GF-D8 (cell line): ENCODE measurements at regions not wholly inside any gene's neighbourhood (a gene's known extent, or its start where the extent isn't known, plus 50 kb on each side); places are given as distances from the start of the nearest gene placed in this dataset.

Experiments used
- DNase-seq: peaks from one replicate; lab custom pipeline; 2025; lab: John Stamatoyannopoulos, UW

DNA sequence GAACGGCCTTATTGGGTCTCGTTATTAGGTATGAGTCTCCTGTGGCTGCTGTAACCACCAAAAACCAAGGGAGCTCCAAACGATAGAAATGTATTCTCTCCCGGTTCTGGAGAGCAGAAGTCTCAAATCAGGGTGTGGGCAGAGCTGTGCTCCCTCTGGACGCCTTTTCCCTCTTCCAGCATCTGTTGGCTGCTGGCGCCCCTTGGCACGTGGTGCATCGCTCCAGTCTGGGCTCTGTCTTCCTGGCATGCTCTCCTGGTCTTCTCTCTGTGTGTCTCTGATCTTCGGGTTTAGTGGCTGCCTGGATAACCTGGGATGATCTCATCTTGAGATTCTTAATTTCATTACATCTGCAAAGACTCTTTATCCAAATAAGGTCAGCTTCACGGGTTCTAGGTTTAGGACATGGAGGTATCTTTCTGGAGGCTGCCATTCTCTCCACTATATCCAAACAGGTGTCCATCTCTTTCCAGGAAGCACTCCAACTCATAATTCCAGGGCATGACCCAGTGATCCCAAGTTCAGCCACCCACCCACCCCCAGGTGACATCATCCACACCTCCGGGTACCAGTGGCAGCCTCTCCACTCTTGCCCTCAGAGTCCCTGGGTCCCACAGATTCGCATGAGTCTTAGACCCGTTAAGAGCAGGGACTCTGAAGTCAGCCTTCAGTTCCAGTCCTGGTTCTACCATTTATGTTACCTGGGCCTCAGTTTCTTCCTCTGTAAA lies 145.5 kb upstream of the FOXF1 start:
- DNase-seq, result no peak

DNA sequence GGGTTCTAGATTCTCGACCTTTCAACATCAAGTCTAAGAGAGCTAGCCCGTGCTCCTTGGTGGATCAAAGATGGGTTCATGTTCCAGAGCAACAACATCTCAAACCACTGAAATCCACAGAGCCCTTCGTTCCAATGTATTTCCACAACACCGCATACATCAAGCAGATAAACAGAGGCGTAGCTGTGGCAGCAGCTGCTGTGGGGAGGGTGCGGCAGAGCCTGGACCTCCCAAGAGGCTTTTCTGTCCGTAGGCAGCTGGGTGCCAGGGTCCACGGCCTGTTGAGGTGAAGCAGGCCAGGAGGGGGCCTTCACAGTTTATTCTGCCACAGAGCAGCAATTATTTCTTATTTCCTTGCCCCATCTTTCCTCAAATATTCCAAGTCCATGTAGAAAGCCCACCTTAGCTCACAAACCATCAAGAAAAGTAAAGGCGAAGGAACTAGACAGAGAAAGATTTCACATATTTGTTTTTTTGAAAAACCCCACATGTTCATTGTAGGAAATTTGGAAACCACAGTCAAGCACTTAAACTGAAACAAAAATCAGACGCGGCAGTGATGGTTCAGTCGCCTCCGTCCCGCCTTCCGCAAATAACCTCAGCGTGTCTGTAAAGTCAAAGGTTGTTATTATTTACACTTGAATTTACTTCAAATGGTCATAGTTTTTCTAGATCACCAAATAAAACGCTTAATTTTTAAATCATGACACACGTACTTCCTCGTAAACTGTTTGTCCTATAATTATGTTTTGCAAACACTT lies 144.6 kb upstream of the FOXF1 start:
- DNase-seq, result no peak

DNA sequence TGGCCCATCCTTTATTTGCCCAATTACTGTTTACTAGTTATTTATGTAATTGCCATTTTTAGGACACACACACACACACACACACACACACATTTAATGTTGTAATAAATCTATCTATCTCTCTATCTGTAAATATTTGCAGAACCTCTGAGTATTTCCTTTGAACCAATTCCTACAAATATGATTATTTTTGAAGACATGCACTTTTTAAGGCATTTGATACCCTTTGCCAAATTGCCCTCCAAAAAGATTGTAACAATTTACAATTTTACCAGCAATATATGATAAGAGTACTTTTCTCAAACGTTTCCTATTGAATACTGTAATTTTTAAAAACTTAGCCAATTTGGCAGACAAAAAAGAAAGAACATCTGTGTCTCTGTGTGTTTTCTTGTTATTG lies 143.8 kb upstream of the FOXF1 start:
- no peak for DNase-seq

DNA sequence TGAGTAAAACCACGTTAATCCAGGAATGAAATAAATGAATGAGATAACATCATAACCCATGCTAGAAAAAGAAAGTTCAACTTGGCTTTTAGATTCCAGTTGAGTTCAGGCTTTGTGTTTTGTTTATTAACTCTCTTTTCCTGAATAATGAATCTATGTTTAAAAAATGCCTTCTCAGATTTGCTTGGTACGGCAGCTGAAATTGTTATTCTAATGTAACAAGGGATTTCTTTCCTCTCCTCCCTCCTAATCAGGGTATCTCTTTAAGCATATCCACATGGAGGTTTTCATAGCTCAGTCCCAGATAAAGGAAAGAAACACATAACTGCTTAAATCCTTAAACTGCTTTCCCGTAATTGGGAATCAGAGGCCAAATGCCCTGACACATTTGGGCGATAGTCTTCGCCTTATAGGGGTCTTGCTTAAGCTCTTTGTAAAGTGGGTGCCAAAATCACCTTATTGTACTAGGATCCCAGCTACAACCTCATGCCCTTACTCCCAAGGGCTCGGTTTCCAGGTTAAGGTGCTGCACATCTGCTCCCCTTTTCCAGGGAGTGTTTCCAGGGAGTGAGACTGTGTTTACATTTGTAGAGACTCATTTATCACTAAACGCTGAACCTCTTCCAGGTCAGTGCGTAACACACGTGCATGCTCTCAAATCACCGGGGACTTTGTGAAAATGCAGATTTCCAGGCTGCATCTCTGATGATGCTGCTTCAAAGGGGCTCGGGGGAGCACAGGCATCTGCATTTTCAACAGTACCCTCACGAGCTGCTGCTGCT lies 142.8 kb upstream of the FOXF1 start:
- no peak for DNase-seq

DNA sequence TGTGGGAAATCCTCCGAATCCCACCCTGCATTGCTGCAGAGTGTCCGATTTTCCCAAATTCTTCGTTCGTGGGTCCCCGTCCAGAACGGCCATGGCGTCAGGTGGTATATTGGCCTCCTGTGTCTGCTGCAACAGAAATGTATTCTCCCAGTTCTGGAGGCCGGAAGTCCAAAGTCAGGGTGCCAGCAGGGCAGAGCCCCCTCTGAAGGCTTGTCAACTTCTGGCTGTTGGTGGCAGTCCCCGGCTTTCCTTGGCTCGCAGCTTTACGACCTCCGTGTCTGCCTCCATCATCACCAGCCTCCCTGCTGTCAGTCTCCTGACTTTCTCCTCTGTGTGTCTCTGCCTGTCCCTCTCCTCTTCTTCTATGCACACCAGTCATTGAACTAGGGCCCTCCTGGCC lies 142.1 kb upstream of the FOXF1 start:
- DNase-seq, result no peak

DNA sequence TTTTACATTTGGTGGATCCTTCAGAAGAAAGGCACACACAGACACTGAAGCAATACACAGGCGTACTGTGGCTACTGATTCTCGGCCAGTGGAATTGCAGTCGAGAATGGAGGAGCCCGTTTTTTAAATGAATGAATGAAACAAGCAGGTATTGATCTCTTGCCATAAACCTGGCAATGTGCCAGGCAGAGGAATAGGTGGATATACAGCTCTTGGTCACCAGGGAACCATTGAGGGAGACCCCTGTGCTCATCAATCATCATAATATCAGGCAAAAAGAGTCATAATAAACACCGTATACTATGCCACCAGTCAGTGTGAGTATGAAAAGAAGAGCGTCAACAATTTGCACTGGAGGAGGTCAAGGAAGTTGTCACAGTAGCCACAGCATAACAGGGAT lies 140.3 kb upstream of the FOXF1 start:
- no peak for DNase-seq

DNA sequence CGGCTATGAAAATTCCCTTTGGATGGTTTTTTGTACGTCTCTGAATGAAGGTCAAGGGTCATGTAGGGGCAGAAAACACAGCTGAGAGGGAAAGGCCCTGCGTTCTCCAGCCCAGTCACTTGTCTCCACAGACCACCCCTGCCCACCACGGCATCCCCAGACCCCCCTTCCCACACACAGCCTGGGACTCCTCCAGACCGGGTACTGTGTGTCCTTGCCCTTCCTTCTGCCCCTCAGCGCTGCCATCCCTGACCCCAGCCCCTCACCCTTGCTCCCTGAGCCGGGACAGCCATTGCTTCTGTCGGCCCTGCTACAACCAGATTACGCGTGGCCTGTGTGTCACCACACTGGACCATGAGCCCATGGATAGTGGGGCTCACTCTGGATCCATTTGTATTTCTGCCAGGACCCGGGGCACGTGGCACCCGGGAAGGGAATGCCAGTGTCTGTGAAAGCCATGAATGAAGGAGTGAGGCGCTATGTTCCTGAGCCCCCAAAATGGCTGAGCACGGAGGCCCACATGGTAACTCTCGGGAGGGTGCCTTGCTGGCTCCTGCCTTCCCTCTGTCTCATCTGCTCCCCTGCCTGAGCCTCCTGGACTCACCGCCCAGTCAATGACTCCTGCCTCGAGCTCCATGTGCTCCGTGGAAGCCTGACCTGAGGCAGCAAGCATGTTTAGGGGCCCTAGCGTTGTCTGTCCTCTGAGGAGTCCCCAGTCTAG lies 139.1 kb upstream of the FOXF1 start:
- DNase-seq, result no peak

DNA sequence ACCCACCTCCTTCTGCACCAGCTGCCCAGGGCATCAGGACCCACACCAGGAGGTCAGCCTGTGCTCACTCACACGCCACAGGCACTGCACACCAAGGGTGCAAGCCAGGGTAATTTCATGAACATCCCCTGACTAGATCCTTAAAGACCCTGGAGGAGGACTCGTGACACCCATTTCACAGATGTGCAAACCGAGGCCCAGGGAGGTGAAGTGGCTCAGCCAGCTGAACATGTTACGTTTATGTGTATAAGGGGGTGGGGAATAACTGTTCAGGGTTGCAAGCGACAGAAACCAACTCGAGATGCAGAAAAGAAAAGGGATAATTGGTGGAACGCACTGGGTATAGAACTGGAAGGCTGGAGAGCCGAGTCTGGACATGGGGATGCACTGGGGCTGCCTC lies 138.1 kb upstream of the FOXF1 start:
- no peak for DNase-seq

DNA sequence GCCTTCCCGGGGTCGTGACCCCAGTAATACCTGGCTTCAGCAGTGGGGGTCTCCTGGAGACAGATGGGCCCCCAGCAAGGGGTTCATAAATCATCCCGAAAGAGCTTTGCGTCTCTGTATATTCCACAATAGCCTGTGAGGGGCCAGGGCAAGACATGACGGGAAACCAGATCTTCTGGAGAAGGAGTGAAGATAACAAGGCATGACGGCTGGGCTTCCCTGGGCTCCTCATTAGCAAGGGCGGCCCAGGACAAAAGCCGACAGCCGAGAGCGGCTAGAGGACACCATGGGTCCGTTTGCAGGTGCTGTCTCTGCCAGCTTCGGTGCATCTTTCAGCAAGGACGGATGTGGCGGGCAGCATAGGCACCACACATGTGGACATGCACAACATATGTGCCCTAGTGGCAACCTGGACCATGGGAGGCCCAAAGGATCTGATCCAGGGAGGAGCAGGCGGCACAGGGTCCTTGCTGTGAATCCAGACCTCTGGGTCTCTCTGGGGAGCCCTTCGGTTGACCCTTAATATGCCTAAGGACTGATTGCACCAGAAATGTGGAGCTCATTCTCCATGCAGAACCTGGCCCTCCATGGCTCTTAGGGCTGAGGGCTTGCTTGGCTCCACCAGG lies 136.9 kb upstream of the FOXF1 start:
- no peak for DNase-seq

DNA sequence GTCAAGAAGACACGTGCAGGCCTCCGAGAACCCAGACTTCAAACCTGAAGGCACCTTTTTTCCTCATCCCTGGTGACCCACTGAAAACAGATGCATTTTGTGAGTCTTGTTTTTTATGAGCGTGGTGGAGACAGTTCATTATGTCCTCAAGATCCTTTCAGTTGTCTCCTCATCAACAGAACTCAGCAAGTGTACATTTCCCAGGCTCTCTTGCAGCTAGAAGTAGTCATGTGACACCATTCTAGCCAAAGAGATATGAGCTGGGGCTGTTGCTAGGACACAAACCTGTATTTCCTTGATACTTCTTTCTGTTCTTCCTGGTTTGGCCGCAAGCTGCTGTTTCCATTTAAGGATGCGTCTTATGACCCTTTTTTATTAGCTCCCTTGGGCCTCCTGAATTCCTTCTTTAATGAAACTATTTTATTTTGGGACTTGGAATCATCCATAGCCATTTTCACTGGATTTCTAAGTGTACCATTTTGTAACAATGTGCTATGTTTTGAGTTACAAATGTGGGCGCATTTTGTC lies 135.7 kb upstream of the FOXF1 start:
- DNase-seq, result no peak

DNA sequence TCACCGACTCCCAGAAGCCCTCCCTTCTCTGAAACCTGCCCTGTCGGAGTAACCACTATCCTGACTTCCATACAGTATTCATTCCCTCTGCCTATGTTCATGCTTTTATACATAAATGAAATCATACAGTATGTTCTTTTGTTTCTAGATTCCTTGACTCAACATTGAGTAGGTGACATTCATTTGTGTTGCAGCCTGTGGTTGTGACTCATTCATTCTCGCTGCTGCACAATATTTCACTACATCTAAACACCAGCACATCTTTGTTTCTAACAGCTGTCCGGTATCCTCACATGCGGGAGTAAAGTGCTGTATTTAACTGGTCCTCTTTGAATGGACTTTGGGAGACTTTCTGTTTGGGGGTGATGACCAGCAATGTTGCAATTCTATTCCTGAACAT lies 135.0 kb upstream of the FOXF1 start:
- DNase-seq, result no peak

DNA sequence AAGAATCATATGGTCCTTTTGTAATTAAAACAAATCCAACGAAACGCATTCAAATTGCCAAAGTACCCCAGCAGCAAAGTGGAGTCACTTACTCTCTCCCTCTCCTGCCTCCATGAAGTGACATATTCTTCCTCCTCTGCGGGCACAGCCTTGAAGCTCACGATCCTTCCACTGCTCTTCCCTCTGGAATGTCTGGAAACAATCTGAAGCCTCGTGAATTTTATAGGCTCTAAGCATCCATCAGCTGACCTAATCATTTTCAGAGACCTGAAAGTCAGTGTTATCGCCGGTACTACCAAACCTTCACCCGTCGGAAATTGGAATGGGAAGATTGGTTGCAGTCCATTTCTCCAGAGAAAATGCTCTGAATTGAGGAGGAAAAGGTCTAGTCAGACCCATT lies 134.5 kb upstream of the FOXF1 start:
- DNase-seq, result no peak

DNA sequence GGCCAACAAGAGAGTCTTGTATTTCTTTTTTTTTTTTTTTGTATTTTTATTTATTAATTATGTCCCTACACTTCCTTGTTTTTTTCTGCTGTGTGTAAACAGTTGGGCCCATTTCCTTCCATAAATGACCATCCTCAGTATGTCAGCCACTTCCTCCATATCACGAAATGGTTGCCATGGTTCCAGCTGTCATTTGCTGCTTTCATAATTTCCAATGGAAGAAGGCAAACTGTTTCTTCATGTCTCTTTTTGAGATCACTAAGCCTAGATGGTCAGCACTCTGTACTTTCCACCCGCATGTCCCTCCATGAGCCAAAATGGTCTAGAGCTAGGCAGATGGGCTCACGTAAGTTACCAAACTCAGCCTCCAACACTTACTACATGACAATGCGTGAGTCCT lies 133.5 kb upstream of the FOXF1 start:
- DNase-seq, result no peak

DNA sequence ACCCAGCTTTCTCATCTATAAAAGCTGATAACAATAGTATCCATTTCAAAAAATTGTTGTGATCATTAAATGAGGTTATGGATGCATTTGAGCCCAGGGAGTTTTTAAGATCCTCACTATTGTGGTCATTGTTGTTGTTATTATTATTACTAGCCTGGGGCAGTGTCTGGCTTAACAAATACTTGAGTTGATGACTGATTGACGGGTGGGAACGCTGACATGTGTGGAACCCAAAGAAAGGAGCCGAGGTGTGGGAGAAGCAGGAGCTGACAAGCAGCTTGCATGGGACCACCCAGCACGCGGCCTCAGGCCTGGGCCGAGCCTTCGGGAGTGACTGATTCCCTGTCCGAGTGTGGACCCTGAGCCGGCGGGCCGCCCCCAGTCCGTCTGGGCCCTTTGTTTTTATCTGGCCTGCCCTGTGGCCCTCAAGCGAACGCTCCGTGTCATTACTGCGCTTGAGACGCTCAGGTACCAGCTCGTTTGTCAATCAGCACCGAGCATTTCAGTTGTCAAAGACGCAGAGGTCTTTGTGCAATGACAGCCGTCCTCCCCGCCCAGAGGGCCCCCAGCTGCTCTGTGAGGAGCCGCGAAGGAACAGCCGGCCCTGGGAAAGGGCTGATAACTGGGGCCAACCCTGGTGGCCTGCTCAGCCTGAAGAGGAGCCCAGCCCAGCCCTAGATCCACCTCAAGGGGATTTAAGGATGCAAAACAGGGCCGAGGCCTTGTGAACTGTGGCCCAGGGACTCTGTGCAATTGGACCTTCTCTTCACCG lies 132.9 kb upstream of the FOXF1 start:
- DNase-seq, result no peak

DNA sequence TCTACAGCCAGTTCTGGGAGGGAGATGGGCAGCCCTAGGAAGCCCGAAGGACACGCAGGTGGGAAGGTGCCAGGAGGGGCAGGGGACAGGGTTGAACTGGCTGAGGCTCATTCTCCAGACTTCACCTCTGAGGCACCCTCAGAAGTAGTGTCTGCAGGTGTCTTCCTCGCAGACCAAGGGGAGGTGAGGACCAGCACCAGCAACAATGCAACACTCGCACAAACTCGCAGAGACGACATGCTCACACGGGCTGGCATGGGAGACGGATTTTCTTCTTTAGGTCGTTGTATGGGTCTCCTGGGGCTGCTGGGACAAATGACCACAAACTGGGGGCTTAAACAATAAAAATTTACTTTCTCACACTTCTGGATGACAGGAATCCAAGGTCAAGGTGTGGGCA lies 132.2 kb upstream of the FOXF1 start:
- no peak for DNase-seq

DNA sequence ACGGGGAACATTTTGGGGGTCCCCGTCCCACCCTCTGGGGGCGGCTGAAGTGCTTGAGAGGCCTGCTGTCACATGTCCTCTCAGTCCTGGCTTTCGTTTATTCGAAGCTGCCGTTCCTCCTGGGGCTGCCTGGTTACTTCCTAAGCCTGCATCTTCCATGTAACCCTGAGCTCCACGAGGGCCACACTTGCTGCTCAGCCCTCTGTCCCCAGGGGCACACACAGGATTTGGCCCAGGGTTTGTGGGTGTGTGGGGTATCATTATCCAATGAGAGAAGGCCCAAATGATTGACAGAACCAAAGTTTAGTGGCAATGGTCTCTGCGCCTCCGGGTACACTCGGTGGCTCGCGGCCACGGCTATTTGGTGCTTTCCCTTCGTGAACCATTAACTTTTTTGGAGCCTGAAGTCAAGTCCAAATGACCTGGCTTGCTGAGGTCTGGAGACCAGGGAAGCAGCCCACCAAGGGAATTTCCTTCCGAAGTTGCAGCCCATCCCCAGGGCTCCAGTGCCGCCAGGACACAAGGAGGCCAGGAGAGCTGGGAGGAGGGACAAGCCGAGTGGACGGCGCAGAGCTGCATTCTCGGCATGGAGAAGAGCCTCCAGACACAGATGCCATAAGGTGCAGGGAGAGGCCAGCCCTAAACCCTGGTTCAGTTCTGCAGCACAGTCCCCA lies 131.4 kb upstream of the FOXF1 start:
- DNase-seq, result no peak

DNA sequence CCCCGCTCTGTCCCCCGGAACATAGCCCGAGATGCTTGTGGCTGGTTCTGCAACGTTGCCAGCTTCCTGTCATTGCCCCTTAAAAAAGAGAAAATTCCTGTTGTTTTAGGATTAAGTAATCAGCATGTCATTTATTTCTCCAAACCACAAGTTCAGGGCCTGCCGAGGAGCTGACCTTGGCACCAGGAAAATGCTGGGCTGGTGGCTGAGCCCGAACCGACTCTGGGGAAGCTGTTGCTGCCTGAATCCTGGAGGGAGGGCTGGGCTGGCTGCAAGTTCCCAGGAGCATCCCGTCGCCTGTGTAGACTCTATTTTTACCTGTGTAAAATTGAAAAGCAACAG lies 130.9 kb upstream of the FOXF1 start:
- DNase-seq, result no peak

DNA sequence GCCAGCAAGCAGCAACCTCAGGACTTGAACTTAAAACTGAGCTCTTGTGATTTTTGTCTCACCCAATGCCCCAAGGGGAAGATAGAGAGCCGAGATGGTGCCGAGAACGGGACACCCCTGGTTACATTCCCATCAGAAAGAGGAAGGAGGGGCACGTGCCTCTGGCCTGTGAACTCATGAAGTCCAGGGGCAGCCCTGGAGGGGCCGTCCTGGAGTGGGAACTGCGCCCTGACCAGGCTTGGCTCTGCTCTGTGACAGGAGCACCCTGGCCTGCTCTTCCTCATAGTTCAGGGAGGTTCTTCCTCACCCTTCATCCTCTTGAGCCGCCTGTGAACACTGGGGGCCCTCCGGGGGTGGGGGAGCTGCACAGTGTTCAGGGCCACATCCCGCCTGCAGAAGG lies 130.3 kb upstream of the FOXF1 start:
- DNase-seq, result no peak

DNA sequence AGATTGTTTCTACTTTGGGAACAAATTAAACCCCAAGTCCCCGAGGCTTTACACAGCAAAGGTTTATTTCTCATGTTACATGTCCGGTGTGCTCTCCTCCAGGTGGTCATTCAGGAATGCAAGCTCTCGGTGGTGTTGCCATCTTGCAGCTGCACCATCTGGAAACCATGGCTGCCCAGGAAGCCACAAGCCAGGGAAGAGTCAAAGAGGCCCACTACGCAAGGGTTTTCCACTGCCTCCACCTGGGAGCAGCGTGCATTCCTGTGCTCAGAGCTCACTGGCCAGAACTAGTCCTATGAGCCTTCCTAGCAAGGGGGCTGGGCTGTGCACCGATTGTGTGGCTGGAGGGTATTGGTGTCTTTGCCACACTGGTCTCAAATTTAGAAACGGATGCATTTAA lies 128.8 kb upstream of the FOXF1 start:
- DNase-seq, result no peak

DNA sequence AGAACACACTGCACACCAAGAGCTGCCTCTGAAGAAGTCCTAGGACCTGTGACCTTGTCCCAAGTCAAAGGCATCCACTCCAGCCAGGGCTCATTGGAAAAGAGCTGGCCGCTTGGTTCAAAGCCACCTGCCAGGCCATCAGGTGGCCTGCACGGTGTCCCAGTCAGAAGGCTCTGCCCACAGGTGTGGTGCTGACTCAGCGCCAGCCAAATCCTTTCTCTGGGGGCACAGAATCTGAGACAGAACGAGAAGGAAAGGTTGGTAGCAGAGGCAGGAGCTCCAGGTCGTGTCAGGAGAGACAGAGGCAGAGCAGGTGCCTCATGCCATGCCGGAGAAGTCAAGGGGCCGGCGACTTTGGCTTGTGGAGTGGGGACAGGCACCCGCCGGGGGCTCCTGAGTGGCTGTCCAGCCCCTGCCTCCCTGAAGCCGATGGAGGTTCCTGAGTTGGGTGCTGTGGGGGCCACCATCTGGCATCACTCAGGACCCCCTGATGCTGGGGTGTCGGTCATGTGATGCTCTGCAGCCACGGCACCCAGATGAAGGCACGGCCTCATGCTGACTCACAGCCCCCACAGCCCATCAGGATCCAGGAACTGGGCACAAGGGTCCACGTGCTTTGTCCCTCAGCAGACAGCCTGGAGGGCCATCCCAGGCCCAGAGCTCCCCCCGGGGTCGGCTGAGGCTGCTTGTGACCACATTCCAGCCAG lies 128.1 kb upstream of the FOXF1 start:
- DNase-seq, result no peak
